WTC11 (cell line): ENCODE measurements at regions not wholly inside any gene's neighbourhood (a gene's known extent, or its start where the extent isn't known, plus 50 kb on each side); places are given as distances from the start of the nearest gene placed in this dataset.

ENCODE experiments used
- JUN ChIP-seq: sonication (generic); formaldehyde crosslinking; IDR thresholded peaks from 2 replicates; pipeline ENCODE4 v1.8.0; 2023; ENCODE audit warnings: mild to moderate bottlenecking, missing genetic modification reagents
- TF ChIP-seq, protein P1 (sequence below): sonication (generic); formaldehyde crosslinking; IDR thresholded peaks from 2 replicates; pipeline ENCODE4 v1.8.1; 2023; ENCODE audit warnings: mild to moderate bottlenecking, missing genetic modification reagents
- TF ChIP-seq, protein P2 (sequence below): sonication (generic); formaldehyde crosslinking; IDR thresholded peaks from 2 replicates; pipeline ENCODE4 v1.8.0; 2022; ENCODE audit warnings: mild to moderate bottlenecking, missing genetic modification reagents

DNA sequence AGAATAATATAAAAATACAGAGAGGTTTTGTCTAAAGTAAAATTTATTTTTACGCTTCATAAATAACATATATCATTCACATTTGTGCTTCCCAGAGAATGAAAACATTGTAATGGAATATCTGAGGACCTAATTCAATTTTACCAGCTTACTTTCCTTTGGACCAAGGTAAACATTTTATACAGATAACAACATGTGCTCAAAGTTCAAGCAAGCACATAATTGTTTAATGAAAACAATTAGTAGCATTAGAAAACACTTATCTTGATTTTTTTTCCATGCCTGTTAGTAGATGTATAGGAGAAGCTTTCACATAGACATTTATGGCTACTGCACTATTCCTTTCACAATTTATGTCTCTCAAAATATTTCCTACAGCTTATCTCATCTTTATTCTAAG, 400.0 kb downstream of the ZIC1 start:
- TF ChIP-seq JUN, result no peak
- TF ChIP-seq, protein P1, sequence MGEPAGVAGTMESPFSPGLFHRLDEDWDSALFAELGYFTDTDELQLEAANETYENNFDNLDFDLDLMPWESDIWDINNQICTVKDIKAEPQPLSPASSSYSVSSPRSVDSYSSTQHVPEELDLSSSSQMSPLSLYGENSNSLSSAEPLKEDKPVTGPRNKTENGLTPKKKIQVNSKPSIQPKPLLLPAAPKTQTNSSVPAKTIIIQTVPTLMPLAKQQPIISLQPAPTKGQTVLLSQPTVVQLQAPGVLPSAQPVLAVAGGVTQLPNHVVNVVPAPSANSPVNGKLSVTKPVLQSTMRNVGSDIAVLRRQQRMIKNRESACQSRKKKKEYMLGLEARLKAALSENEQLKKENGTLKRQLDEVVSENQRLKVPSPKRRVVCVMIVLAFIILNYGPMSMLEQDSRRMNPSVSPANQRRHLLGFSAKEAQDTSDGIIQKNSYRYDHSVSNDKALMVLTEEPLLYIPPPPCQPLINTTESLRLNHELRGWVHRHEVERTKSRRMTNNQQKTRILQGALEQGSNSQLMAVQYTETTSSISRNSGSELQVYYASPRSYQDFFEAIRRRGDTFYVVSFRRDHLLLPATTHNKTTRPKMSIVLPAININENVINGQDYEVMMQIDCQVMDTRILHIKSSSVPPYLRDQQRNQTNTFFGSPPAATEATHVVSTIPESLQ (CRISPR knock-in tag), result no peak
- TF ChIP-seq, protein P2, sequence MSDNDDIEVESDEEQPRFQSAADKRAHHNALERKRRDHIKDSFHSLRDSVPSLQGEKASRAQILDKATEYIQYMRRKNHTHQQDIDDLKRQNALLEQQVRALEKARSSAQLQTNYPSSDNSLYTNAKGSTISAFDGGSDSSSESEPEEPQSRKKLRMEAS (CRISPR knock-in tag), result no peak
